ENCODE measurements at regions not wholly inside any gene's neighbourhood (a gene's known extent, or its start where the extent isn't known, plus 50 kb on each side); places are given as distances from the start of the nearest gene placed in this dataset.
"Not testable (repeated sequence)": the region's sequence is repeated elsewhere in the genome, so short reads cannot be mapped to it uniquely, and the experiment has no call there.

- Histone ChIP-seq H3K27ac (no peak overlapping the region), H3K27me3 (no peaks in the 10 kb centered on the region), H3K36me3 (no peaks in the 10 kb centered on the region), H3K4me1 (no peaks in the 10 kb centered on the region), H3K4me3 (no peak overlapping the region), H3K9me3 (no peaks in the 10 kb centered on the region)
- DNase-seq (ENCODE audit: low spot score in 2 of 2): no peak
- TF ChIP-seq POLR2A (IDR thresholded peaks at IDR 0.05): no peak
- TF ChIP-seq POLR2AphosphoS5 (IDR thresholded peaks at IDR 0.05): no peak
- TF ChIP-seq CTCF (IDR thresholded peaks at IDR 0.05): no peak
- intact Hi-C loops (cut with DNase I; ENCODE audit: low total_unique reads): no loop called here
Observed at GRCh38 chr7:76126632-76127031, 75.1 kb upstream of the SRRM3 start.

- H3K27me3 ChIP-seq: no peaks in the 10 kb centered on the region
- intact Hi-C loops (cut with DNase I; ENCODE audit: low total_unique reads): no loop called here
- TF ChIP-seq POLR2AphosphoS5 (IDR thresholded peaks at IDR 0.05) (no peak), CTCF (IDR thresholded peaks at IDR 0.05) (no peak), POLR2A (IDR thresholded peaks at IDR 0.05) (no peak)
- H3K4me3 ChIP-seq: no peak overlapping the region
- H3K27ac ChIP-seq: no peak overlapping the region
- H3K4me1 ChIP-seq: no peaks in the 10 kb centered on the region
- no peaks in the 10 kb centered on the region for H3K36me3 ChIP-seq
- DNase-seq (ENCODE audit: low spot score in 2 of 2): no peak
- no peaks in the 10 kb centered on the region for H3K9me3 ChIP-seq
Observed at GRCh38 chr7:76129366-76129765, 72.3 kb upstream of the SRRM3 start.

GRCh38 chr7:76129836-76130235, 71.9 kb upstream of the SRRM3 start:
- Histone ChIP-seq H3K27ac (no peak overlapping the region), H3K4me3 (no peak overlapping the region), H3K4me1 (no peaks in the 10 kb centered on the region), H3K27me3 (no peaks in the 10 kb centered on the region), H3K9me3 (no peaks in the 10 kb centered on the region), H3K36me3 (no peaks in the 10 kb centered on the region)
- no peak for DNase-seq (ENCODE audit: low spot score in 2 of 2)
- TF ChIP-seq POLR2A (IDR thresholded peaks at IDR 0.05) (no peak), CTCF (IDR thresholded peaks at IDR 0.05) (no peak), POLR2AphosphoS5 (IDR thresholded peaks at IDR 0.05) (no peak)
- intact Hi-C loops (cut with DNase I; ENCODE audit: low total_unique reads): no loop called here

- H3K27ac ChIP-seq; DNase-seq (ENCODE audit: low spot score in 2 of 2); H3K36me3 ChIP-seq; intact Hi-C loops (cut with DNase I; ENCODE audit: low total_unique reads); H3K9me3 ChIP-seq; H3K4me1 ChIP-seq; H3K27me3 ChIP-seq; H3K4me3 ChIP-seq: not testable (repeated sequence)
Observed at GRCh38 chr7:76130661-76131060, 71.0 kb upstream of the SRRM3 start.

- H3K4me1 ChIP-seq; H3K36me3 ChIP-seq; intact Hi-C loops (cut with DNase I; ENCODE audit: low total_unique reads); DNase-seq (ENCODE audit: low spot score in 2 of 2); H3K4me3 ChIP-seq; H3K27me3 ChIP-seq; H3K9me3 ChIP-seq; H3K27ac ChIP-seq: not testable (repeated sequence)
Observed at GRCh38 chr7:76131887-76132286, 69.8 kb upstream of the SRRM3 start.

GRCh38 chr7:76133164-76133775, 68.4 kb upstream of the SRRM3 start:
- TF ChIP-seq POLR2A (IDR thresholded peaks at IDR 0.05) (no peak), CTCF (IDR thresholded peaks at IDR 0.05) (no peak), POLR2AphosphoS5 (IDR thresholded peaks at IDR 0.05) (no peak)
- Histone ChIP-seq H3K9me3 (no peaks in the 10 kb centered on the region), H3K4me3 (no peak overlapping the region), H3K36me3 (no peaks in the 10 kb centered on the region), H3K27me3 (no peaks in the 10 kb centered on the region), H3K27ac (no peak overlapping the region), H3K4me1 (no peaks in the 10 kb centered on the region)
- DNase-seq (ENCODE audit: low spot score in 2 of 2): no peak
- intact Hi-C loops (cut with DNase I; ENCODE audit: low total_unique reads): no loop called here
